ENCODE measurements at regions not wholly inside any gene's neighbourhood (a gene's known extent, or its start where the extent isn't known, plus 50 kb on each side); places are given as distances from the start of the nearest gene placed in this dataset.

GRCh38 chr6:22952097-22952496, 382.7 kb downstream of the HDGFL1 start:
- TF ChIP-seq, protein P1, sequence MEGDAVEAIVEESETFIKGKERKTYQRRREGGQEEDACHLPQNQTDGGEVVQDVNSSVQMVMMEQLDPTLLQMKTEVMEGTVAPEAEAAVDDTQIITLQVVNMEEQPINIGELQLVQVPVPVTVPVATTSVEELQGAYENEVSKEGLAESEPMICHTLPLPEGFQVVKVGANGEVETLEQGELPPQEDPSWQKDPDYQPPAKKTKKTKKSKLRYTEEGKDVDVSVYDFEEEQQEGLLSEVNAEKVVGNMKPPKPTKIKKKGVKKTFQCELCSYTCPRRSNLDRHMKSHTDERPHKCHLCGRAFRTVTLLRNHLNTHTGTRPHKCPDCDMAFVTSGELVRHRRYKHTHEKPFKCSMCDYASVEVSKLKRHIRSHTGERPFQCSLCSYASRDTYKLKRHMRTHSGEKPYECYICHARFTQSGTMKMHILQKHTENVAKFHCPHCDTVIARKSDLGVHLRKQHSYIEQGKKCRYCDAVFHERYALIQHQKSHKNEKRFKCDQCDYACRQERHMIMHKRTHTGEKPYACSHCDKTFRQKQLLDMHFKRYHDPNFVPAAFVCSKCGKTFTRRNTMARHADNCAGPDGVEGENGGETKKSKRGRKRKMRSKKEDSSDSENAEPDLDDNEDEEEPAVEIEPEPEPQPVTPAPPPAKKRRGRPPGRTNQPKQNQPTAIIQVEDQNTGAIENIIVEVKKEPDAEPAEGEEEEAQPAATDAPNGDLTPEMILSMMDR (conservative IDR thresholded peaks at IDR 0.05; ENCODE audit: low read length) = no peak
- no peak for TF ChIP-seq EZH2phosphoT487 (IDR thresholded peaks at IDR 0.05; ENCODE audit: borderline replicate concordance)

All from Loucy (cell line).